ENCODE measurements at regions not wholly inside any gene's neighbourhood (a gene's known extent, or its start where the extent isn't known, plus 50 kb on each side); places are given as distances from the start of the nearest gene placed in this dataset.

GRCh38 chr6:140440223-140440835, 1065.9 kb upstream of the CITED2 start:
- no peak for TF ChIP-seq CTCF (IDR thresholded peaks at IDR 0.05; ENCODE audit: low read depth, low read length, missing control alignments)
- in situ Hi-C loops (cut with HindIII; ENCODE audit: low sequenced_read_pairs): no loop called here

GRCh38 chr6:140438346-140438735, 1063.9 kb upstream of the CITED2 start:
- DNase-seq (ENCODE audit: low read depth): no peak
- in situ Hi-C loops (cut with HindIII; ENCODE audit: low sequenced_read_pairs): no loop called here
- TF ChIP-seq CTCF (IDR thresholded peaks at IDR 0.05; ENCODE audit: low read depth, low read length, missing control alignments): no peak
- no peak overlapping the region for H3K4me3 ChIP-seq (ENCODE audit: low read depth, low read length)

More at GRCh38 chr6:140440223-140440835, 1065.9 kb upstream of the CITED2 start:
- no peak overlapping the region for H3K4me3 ChIP-seq (ENCODE audit: low read depth, low read length)
- no peak for DNase-seq (ENCODE audit: low read depth)

GRCh38 chr6:140437619-140438345, 1063.3 kb upstream of the CITED2 start:
- H3K4me3 ChIP-seq (ENCODE audit: low read depth, low read length): no peak overlapping the region
- in situ Hi-C loops (cut with HindIII; ENCODE audit: low sequenced_read_pairs): no loop called here
- TF ChIP-seq CTCF (IDR thresholded peaks at IDR 0.05; ENCODE audit: low read depth, low read length, missing control alignments): no peak
- no peak for DNase-seq (ENCODE audit: low read depth)

- in situ Hi-C loops (cut with HindIII; ENCODE audit: low sequenced_read_pairs): no loop called here
- H3K4me3 ChIP-seq (ENCODE audit: low read depth, low read length): no peak overlapping the region
- no peak for TF ChIP-seq CTCF (IDR thresholded peaks at IDR 0.05; ENCODE audit: low read depth, low read length, missing control alignments)
- peak; percentile 89 for DNase-seq (ENCODE audit: low read depth)
Measured at GRCh38 chr6:140436023-140436811, 1061.8 kb upstream of the CITED2 start.

- H3K4me3 ChIP-seq (ENCODE audit: low read depth, low read length): no peak overlapping the region
- no peak for DNase-seq (ENCODE audit: low read depth)
- in situ Hi-C loops (cut with HindIII; ENCODE audit: low sequenced_read_pairs): no loop called here
- no peak for TF ChIP-seq CTCF (IDR thresholded peaks at IDR 0.05; ENCODE audit: low read depth, low read length, missing control alignments)
Measured at GRCh38 chr6:140434761-140435160, 1060.3 kb upstream of the CITED2 start.

- in situ Hi-C loops (cut with HindIII; ENCODE audit: low sequenced_read_pairs): no loop called here
- TF ChIP-seq CTCF (IDR thresholded peaks at IDR 0.05; ENCODE audit: low read depth, low read length, missing control alignments): no peak
- DNase-seq (ENCODE audit: low read depth): no peak
- H3K4me3 ChIP-seq (ENCODE audit: low read depth, low read length): no peak overlapping the region
Measured at GRCh38 chr6:140433072-140433471, 1058.6 kb upstream of the CITED2 start.
